Sigmoid colon (tissue), 4 donors: ENCODE measurements at regions not wholly inside any gene's neighbourhood (a gene's known extent, or its start where the extent isn't known, plus 50 kb on each side); places are given as distances from the start of the nearest gene placed in this dataset.

ENCODE experiments used
- CTCF ChIP-seq, 4 experiments: fragments of 450-650 bp in 3 of 4; fragments of 200-600 bp in 1 of 4; IDR thresholded peaks; one replicate each; pipeline ENCODE4 v1.5.1; 2016 to 2019; ENCODE audit warnings: antibody characterized with exemption in 4 of 4, mild to moderate bottlenecking in 3 of 4, moderate library complexity in 2 of 4
- POLR2A ChIP-seq, 2 donors: fragments of 450-650 bp; IDR thresholded peaks; one replicate each; pipeline ENCODE4 v1.6.1; 2016; ENCODE audit warnings: antibody characterized with exemption in 2 of 2, mild to moderate bottlenecking in 2 of 2, moderate library complexity in 2 of 2
- POLR2AphosphoS5 ChIP-seq, 4 donors: sonication (generic); formaldehyde crosslinking; IDR thresholded peaks; one replicate each; pipeline ENCODE4 v1.6.1; 2017; ENCODE audit warnings: antibody characterized with exemption in 4 of 4

- TF ChIP-seq CTCF (IDR thresholded peaks at IDR 0.05) (no peak), POLR2A (IDR thresholded peaks at IDR 0.05) (no peak), POLR2AphosphoS5 (IDR thresholded peaks at IDR 0.05) (no peak)
These were observed 164.3 kb downstream of the FCRL5 start for GRCh38 chr1:157388057-157388456.
